RWPE2 (cell line): ENCODE measurements at regions not wholly inside any gene's neighbourhood (a gene's known extent, or its start where the extent isn't known, plus 50 kb on each side); places are given as distances from the start of the nearest gene placed in this dataset.

Experiments
- ATAC-seq: fragments of 200-7000 bp; cut with Tn5 transposase; 3 replicates; pipeline ENCODE4 v1.9.1; 2021; ENCODE audit warnings: low read depth
- DNase-seq: peaks from one replicate; pipeline ENCODE4 v3.0.0-alpha.2; 2020; ENCODE audit warnings: low spot score
- H3K27ac ChIP-seq: fragments of 450-650 bp; 2 replicates; pipeline ENCODE4 v1.5.1; 2017; ENCODE audit warnings: mild to moderate bottlenecking; ENCODE audit not compliant: poor library complexity, severe bottlenecking
- H3K27me3 ChIP-seq: fragments of 250-450 bp; sonication (Bioruptor Pico); 2 replicates; pipeline ENCODE4 v1.5.1; 2021; ENCODE audit warnings: mild to moderate bottlenecking, moderate library complexity; ENCODE audit not compliant: insufficient read depth, poor library complexity, severe bottlenecking
- H3K36me3 ChIP-seq: fragments of 250-450 bp; sonication (Bioruptor Pico); 2 replicates; pipeline ENCODE4 v1.5.1; 2020; ENCODE audit warnings: low read depth, mild to moderate bottlenecking, moderate library complexity
- H3K4me1 ChIP-seq: fragments of 250-450 bp; sonication (Bioruptor Pico); 2 replicates; pipeline ENCODE4 v1.5.1; 2021; ENCODE audit warnings: mild to moderate bottlenecking, moderate library complexity; ENCODE audit not compliant: insufficient read depth, poor library complexity, severe bottlenecking
- H3K4me3 ChIP-seq: fragments of 250-450 bp; sonication (Bioruptor Pico); 2 replicates; pipeline ENCODE4 v1.5.1; 2021; ENCODE audit warnings: mild to moderate bottlenecking, moderate library complexity; ENCODE audit not compliant: severe bottlenecking
- H3K9me3 ChIP-seq: fragments of 250-450 bp; sonication (Bioruptor Pico); 2 replicates; pipeline ENCODE4 v1.5.1; 2021; ENCODE audit warnings: mild to moderate bottlenecking, moderate library complexity; ENCODE audit not compliant: severe bottlenecking
- TF ChIP-seq, protein P1 (sequence below): fragments of 450-650 bp; IDR thresholded peaks from one replicate; pipeline ENCODE4 v1.5.1; 2017; ENCODE audit warnings: mild to moderate bottlenecking, moderate library complexity; ENCODE audit not compliant: poor library complexity, severe bottlenecking

DNA sequence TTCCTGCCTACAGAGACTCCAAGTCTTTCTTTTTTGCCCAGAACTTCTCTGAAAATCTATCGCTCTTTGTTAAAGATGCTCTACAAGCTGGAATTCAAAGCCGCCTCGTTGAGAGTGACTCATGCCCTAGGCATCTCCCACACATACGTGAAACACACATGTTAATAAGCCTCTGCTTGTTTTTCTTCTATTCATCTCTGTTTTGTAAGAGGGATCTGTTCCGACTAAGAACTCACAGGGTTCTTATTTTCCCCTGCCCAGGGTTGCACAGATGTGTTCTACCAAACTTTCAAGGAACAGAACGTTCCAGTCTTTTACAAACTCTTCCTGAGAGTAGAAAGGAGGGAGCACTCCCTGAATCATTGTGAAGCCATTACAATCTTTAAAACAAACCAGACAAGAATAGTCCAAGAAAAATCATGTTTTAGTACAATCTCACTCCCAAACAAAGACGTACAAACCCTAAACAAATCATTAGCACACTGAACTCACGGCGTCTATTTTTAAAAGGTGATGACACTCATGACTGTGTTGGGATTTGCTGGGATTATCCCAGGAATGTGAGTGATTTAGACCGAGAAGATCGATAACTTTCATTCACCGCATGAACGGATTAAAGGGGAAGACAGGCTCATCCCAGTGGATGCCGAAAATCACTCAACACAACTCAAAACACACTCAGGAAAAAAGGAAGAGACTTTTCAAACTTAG lies 55.3 kb upstream of the INPP5A start:
- peak; percentile 88 for ATAC-seq
- TF ChIP-seq, protein P1, sequence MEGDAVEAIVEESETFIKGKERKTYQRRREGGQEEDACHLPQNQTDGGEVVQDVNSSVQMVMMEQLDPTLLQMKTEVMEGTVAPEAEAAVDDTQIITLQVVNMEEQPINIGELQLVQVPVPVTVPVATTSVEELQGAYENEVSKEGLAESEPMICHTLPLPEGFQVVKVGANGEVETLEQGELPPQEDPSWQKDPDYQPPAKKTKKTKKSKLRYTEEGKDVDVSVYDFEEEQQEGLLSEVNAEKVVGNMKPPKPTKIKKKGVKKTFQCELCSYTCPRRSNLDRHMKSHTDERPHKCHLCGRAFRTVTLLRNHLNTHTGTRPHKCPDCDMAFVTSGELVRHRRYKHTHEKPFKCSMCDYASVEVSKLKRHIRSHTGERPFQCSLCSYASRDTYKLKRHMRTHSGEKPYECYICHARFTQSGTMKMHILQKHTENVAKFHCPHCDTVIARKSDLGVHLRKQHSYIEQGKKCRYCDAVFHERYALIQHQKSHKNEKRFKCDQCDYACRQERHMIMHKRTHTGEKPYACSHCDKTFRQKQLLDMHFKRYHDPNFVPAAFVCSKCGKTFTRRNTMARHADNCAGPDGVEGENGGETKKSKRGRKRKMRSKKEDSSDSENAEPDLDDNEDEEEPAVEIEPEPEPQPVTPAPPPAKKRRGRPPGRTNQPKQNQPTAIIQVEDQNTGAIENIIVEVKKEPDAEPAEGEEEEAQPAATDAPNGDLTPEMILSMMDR = no peak
- Histone ChIP-seq H3K36me3 (no peaks in the 10 kb centered on the region), H3K27ac (peak overlapping the region; percentile 85), H3K4me3 (no peak overlapping the region), H3K27me3 (no peaks in the 10 kb centered on the region), H3K4me1 (peaks cover 11% of the 10 kb centered on the region), H3K9me3 (no peaks in the 10 kb centered on the region)
- peak; percentile 60 for DNase-seq

GRCh38 chr10:132483394-132483793 lies 54.2 kb upstream of the INPP5A start:
- H3K4me3 ChIP-seq = no peak overlapping the region
- H3K27ac ChIP-seq = peak overlapping the region; percentile 85
- TF ChIP-seq, protein P1 = no peak
- ATAC-seq = no peak
- H3K27me3 ChIP-seq = no peaks in the 10 kb centered on the region
- no peaks in the 10 kb centered on the region for H3K36me3 ChIP-seq
- DNase-seq = no peak
- no peaks in the 10 kb centered on the region for H3K9me3 ChIP-seq
- H3K4me1 ChIP-seq = peaks cover 11% of the 10 kb centered on the region

DNA sequence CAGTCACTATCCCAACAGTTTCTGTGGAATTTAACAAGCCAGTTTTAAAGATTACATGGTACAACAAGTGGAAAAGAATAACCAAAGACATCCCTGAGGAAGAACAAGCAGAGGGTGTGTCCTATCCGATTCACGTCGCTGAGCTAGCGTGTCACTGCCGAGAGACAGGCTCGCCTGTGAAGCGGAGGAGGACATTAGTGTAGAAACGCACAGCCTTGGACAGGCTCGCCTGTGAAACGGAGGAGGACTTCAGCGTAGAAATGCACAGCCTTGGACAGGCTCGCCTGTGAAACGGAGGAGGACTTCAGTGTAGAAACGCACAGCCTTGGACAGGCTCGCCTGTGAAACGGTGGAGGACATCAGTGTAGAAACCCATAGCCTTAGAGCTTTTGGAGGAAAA lies 52.7 kb upstream of the INPP5A start:
- TF ChIP-seq, protein P1 = no peak
- DNase-seq (no peak), ATAC-seq (no peak)
- H3K4me3 ChIP-seq = no peak overlapping the region
- H3K9me3 ChIP-seq = no peaks in the 10 kb centered on the region
- no peak overlapping the region for H3K27ac ChIP-seq
- H3K4me1 ChIP-seq = peaks cover 11% of the 10 kb centered on the region
- no peaks in the 10 kb centered on the region for H3K36me3 ChIP-seq
- no peaks in the 10 kb centered on the region for H3K27me3 ChIP-seq

- DNase-seq = no peak
- Histone ChIP-seq H3K36me3 (no peaks in the 10 kb centered on the region), H3K4me3 (no peak overlapping the region), H3K4me1 (peaks cover 11% of the 10 kb centered on the region), H3K9me3 (no peaks in the 10 kb centered on the region), H3K27me3 (no peaks in the 10 kb centered on the region), H3K27ac (no peak overlapping the region)
- no peak for ATAC-seq
- TF ChIP-seq, protein P1 = no peak
Observed at GRCh38 chr10:132485391-132485790, 52.2 kb upstream of the INPP5A start.

GRCh38 chr10:132486539-132487121 lies 51.0 kb upstream of the INPP5A start:
- no peaks in the 10 kb centered on the region for H3K27me3 ChIP-seq
- no peak overlapping the region for H3K27ac ChIP-seq
- H3K4me3 ChIP-seq = no peak overlapping the region
- peaks cover 7% of the 10 kb centered on the region for H3K4me1 ChIP-seq
- ATAC-seq (no peak), DNase-seq (peak; percentile 58)
- H3K9me3 ChIP-seq = no peaks in the 10 kb centered on the region
- H3K36me3 ChIP-seq = no peaks in the 10 kb centered on the region
- TF ChIP-seq, protein P1 = no peak
